AG10803 (cell line): ENCODE measurements at regions not wholly inside any gene's neighbourhood (a gene's known extent, or its start where the extent isn't known, plus 50 kb on each side); places are given as distances from the start of the nearest gene placed in this dataset.

Experiments
- DNase-seq: peaks from one replicate; pipeline ENCODE4 v3.0.0; 2010; ENCODE audit warnings: low read depth
- H3K4me3 ChIP-seq: 2 replicates; pipeline ENCODE4 v1.5.1; 2011; ENCODE audit warnings: mild to moderate bottlenecking, low read length, control low read depth
- TF ChIP-seq, protein P1 (sequence below): conservative IDR thresholded peaks from 2 replicates; pipeline ENCODE4 v1.5.1; 2011; ENCODE audit warnings: mild to moderate bottlenecking, low read length, control low read depth, inconsistent platforms

DNA sequence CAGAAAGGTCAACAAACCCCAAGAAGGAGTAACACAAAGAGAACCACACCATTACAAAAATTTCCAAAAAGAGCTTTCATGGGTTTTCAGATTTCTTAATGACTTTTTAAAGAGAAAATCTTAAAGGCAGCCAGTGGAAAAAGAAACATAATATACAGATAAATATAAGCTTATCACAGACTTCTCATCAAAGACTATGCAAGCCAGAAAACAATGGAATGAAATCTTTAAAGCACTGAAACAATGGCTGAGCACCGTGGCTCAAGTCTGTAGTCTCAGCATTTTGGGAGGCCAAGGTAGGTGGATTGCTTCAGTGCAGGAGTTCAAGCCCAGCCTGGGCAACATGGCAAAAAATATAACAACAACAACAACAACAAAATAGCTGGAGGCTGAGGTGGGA lies 237.4 kb downstream of the CYP26B1 start:
- TF ChIP-seq, protein P1, sequence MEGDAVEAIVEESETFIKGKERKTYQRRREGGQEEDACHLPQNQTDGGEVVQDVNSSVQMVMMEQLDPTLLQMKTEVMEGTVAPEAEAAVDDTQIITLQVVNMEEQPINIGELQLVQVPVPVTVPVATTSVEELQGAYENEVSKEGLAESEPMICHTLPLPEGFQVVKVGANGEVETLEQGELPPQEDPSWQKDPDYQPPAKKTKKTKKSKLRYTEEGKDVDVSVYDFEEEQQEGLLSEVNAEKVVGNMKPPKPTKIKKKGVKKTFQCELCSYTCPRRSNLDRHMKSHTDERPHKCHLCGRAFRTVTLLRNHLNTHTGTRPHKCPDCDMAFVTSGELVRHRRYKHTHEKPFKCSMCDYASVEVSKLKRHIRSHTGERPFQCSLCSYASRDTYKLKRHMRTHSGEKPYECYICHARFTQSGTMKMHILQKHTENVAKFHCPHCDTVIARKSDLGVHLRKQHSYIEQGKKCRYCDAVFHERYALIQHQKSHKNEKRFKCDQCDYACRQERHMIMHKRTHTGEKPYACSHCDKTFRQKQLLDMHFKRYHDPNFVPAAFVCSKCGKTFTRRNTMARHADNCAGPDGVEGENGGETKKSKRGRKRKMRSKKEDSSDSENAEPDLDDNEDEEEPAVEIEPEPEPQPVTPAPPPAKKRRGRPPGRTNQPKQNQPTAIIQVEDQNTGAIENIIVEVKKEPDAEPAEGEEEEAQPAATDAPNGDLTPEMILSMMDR = no peak

DNA sequence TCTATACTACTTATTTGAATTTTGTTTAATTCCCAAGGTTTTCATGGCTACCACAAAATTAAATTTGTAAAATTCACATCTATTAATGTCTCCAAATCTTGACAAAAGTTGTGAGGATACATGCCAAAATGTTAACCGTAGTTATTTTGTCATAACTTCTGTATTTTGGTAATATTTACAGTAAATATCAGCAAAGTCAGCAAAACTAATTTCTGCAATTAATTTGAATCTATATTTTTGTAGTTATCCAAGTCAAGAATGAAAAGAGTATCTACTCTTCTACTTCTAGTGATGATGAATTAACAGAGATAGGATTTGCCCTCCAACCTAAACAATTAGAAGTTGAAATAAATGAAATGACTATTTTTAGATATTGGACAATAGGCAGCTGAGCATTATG lies 238.9 kb downstream of the CYP26B1 start:
- TF ChIP-seq, protein P1 = no peak
- DNase-seq = no peak
- no peak overlapping the region for H3K4me3 ChIP-seq

More for the DNA sequence above, 237.4 kb downstream of the CYP26B1 start:
- H3K4me3 ChIP-seq = no peak overlapping the region
- no peak for DNase-seq

DNA sequence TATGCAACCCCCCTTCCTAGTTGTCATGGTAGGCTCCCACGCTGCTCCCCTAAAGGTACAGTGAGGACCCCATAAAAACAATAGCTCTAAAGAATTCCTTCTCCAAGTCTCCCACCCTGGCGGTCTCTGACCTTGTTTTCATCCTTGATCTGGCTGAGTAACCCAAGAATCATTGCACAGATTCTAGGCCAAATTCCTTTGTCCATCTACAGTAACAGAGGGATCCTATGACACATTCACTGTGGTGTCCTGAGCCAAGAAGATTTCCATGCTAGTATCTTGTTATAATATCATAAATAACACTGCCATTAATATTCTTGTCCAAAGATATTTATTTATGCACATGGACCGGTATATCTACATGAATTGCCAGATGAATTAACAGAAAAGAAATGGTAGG lies 240.2 kb downstream of the CYP26B1 start:
- TF ChIP-seq, protein P1 = no peak
- DNase-seq = no peak
- H3K4me3 ChIP-seq = no peak overlapping the region

DNA sequence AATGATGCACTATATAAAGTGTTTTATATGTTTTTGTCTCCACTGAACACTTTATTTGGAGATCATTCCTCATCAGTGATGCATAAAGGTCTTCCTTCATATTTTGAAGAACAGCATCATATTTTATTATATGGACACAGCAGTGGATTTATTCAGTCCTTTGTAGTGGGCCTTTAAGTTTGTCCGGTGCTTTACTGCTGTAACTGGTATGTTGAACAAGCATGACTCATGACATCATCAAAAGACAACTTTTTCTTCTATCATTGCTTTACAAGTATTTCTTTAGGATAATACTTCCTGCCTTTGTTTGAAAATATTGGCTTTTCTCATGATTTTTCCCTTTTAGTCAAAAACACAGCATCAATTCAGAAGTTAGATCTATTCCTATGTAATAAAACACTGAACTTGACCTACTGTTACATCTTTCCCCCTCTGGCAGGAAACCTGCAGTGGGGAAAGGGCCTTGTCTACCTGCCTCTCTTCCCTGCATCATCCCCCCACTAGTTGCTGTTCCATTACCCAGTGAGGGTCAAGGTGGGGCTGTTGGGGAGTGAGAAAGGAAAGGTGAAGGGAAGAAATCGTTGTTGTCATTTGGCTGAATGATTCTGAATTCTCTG lies 241.2 kb downstream of the CYP26B1 start:
- no peak for DNase-seq
- H3K4me3 ChIP-seq = no peak overlapping the region
- TF ChIP-seq, protein P1 = no peak

DNA sequence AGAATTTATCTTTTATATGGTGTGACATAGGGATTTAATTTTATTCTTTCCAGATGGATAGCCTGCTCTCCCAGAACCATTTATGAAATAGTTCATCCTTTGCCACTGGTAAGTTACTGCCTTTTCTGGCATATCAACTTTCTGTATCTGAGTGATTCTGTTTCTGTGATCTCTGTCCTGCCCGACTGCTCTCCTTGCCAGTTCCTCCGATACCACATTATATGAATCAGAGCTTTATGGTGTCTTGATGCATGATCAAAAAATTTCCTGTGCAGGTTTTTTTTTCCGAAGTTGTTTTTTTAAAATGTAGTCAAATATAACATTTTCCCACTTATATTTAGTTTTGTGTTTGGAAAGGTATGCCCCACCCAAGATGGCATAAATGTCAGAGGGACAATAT lies 242.5 kb downstream of the CYP26B1 start:
- no peak overlapping the region for H3K4me3 ChIP-seq
- DNase-seq = no peak
- TF ChIP-seq, protein P1 = no peak

DNA sequence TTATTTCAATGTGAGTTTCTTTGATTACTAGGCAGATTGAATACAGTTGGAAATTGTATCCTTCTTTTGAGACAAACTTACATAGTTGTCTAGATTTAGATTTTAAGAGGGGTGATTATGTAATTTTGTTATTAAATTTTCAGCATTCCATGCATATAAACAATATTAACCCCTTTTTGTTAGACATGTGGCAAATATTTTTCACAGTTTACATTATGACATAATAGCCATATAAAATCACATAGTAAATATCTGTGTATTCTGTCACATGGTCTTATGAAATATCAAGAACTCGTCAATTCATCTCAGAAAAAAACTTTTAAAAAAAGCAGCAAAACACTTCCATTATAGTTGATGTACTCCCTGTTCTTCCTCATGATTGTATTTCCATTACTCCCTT lies 243.8 kb downstream of the CYP26B1 start:
- DNase-seq = no peak
- H3K4me3 ChIP-seq = no peak overlapping the region
- TF ChIP-seq, protein P1 = no peak

DNA sequence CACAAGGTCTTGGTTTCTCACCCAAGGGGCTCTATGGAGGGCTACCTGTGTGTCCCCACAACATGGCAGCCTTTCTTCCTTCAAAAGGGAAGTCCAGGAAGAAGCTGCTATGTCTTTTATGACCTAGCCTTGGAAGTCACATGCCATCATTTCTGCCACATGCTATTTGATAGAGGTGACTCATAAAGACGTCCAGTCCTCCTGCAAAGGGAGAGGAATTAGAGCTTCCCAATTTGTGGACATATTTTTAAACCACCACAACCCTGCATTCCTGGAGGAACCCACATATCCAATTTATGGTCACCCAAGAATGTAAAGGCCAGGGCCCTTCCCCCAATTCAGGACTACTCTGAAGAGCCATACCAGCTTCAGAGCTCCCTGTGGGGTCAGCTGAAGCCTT lies 246.2 kb downstream of the CYP26B1 start:
- DNase-seq = peak; percentile 77
- TF ChIP-seq, protein P1 = no peak
- no peak overlapping the region for H3K4me3 ChIP-seq
